NB4 (cell line): ENCODE measurements at regions not wholly inside any gene's neighbourhood (a gene's known extent, or its start where the extent isn't known, plus 50 kb on each side); places are given as distances from the start of the nearest gene placed in this dataset.

Experiments used
- POLR2A ChIP-seq: IDR thresholded peaks from 2 replicates; pipeline ENCODE4 v1.6.1; 2011; ENCODE audit warnings: mild to moderate bottlenecking; ENCODE audit not compliant: insufficient read length; ENCODE audit errors: extremely low read depth
- TF ChIP-seq, protein P1 (sequence below): IDR thresholded peaks from one replicate; pipeline ENCODE4 v1.5.1; 2012; ENCODE audit warnings: low read depth, low read length

DNA sequence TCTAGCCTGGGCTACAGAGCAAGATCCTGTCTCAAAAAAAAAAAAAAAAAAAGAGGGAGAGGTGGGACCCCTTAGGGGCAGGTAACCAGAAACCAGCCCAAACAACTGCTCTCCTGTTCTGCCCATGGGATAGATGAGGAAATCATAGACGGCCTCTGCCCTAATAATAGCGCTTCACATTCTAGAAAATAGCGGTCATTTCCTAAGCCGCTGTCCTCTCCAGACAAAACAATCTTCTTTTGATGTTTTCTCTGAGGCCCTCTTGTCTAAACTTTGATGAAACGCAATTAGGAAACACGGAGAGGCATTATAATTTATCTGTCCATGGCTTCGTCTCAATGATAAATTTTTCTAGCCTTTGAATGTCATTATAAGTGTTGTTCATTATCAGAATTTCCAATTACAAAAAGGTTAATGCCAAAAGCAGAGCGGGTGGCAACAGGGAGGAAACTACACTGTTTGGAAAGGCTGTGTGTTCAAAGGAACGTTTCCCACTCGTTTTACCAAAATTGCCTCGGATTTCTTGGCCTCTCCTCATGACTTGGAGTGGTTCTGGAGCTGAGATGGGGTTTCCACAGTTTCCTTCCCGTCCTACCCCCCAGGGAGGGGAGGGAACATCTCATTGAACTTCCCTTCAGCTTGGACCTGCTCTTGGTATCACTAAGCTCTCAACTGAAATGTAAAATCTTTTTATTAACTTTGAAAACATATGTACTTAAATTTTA, 151.6 kb upstream of the ZNF236 start:
- TF ChIP-seq, protein P1, sequence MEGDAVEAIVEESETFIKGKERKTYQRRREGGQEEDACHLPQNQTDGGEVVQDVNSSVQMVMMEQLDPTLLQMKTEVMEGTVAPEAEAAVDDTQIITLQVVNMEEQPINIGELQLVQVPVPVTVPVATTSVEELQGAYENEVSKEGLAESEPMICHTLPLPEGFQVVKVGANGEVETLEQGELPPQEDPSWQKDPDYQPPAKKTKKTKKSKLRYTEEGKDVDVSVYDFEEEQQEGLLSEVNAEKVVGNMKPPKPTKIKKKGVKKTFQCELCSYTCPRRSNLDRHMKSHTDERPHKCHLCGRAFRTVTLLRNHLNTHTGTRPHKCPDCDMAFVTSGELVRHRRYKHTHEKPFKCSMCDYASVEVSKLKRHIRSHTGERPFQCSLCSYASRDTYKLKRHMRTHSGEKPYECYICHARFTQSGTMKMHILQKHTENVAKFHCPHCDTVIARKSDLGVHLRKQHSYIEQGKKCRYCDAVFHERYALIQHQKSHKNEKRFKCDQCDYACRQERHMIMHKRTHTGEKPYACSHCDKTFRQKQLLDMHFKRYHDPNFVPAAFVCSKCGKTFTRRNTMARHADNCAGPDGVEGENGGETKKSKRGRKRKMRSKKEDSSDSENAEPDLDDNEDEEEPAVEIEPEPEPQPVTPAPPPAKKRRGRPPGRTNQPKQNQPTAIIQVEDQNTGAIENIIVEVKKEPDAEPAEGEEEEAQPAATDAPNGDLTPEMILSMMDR = no peak
- TF ChIP-seq POLR2A = no peak
